IMR-90 (cell line): ENCODE measurements at regions not wholly inside any gene's neighbourhood (a gene's known extent, or its start where the extent isn't known, plus 50 kb on each side); places are given as distances from the start of the nearest gene placed in this dataset.

Experiments
- ATAC-seq: fragments of 200-7000 bp; cut with Tn5 transposase; 2 replicates; pipeline ENCODE4 v1.9.1; 2020; ENCODE audit warnings: low read depth, mild to moderate bottlenecking, moderate library complexity
- BruUV-seq: library from RNA; stranded (reverse); fragments of 400-500 nt; replicated peaks from 2 replicates; lab custom pipeline; 2021; lab: Mats Ljungman, UMichigan
- CTCF ChIA-PET: fragments of 300-600 bp; formaldehyde crosslinking; extraction: SDS; loops from one replicate; lab custom pipeline; 2021; ENCODE audit warnings: antibody characterized with exemption; lab: Yijun Ruan, JAX
- POLR2A ChIA-PET: fragments of 300-600 bp; sonication (Branson Sonifier 250); formaldehyde crosslinking; loops from one replicate; lab custom pipeline; 2022; ENCODE audit warnings: antibody characterized with exemption; ENCODE audit not compliant: unreplicated experiment; lab: Charles Lee
- DNase-seq: peaks from one replicate; pipeline ENCODE4 v3.0.0; 2013
- H2AFZ ChIP-seq: replicated peaks from 2 replicates; pipeline ENCODE3; 2013; ENCODE audit warnings: low read length, mild to moderate bottlenecking; ENCODE audit not compliant: poor library complexity
- H2AK5ac ChIP-seq: 2 replicates; pipeline ENCODE4 v1.6.1; 2013; ENCODE audit warnings: low read depth, low read length, inconsistent platforms
- H2AK9ac ChIP-seq: replicated peaks from 2 replicates; pipeline ENCODE3; 2013; ENCODE audit warnings: mild to moderate bottlenecking, low read depth, low read length, moderate library complexity; ENCODE audit not compliant: poor library complexity
- H2BK120ac ChIP-seq: 2 replicates; pipeline ENCODE4 v1.6.1; 2013; ENCODE audit warnings: low read depth, low read length, inconsistent platforms
- H2BK15ac ChIP-seq: 3 replicates; pipeline ENCODE4 v1.6.1; 2013; ENCODE audit warnings: low read depth, low read length, inconsistent platforms
- H2BK20ac ChIP-seq: 2 replicates; pipeline ENCODE4 v1.6.1; 2013; ENCODE audit warnings: low read depth, mild to moderate bottlenecking, inconsistent platforms, low read length, moderate library complexity
- H2BK5ac ChIP-seq: 2 replicates; pipeline ENCODE4 v1.6.1; 2013; ENCODE audit warnings: mild to moderate bottlenecking, low read depth, low read length, inconsistent platforms; ENCODE audit not compliant: poor library complexity, severe bottlenecking
- H3K14ac ChIP-seq: replicated peaks from 2 replicates; pipeline ENCODE4 v1.6.1; 2013; ENCODE audit warnings: low read depth, low read length, inconsistent platforms
- H3K18ac ChIP-seq: 2 replicates; pipeline ENCODE4 v1.6.1; 2013; ENCODE audit warnings: low read depth, low read length, control low read depth
- H3K23ac ChIP-seq: 2 replicates; pipeline ENCODE4 v1.6.1; 2013; ENCODE audit warnings: low read depth, low read length, inconsistent platforms
- H3K27ac ChIP-seq: 2 replicates; pipeline ENCODE4 v1.5.1; 2013; ENCODE audit warnings: mild to moderate bottlenecking, control low read depth, low read length; ENCODE audit not compliant: insufficient read depth
- H3K27me3 ChIP-seq: 2 replicates; pipeline ENCODE4 v1.6.1; 2013; ENCODE audit warnings: low read length; ENCODE audit not compliant: control insufficient read depth, insufficient read depth
- H3K36me3 ChIP-seq: 2 replicates; pipeline ENCODE4 v1.6.1; 2013; ENCODE audit warnings: low read length, mixed read lengths; ENCODE audit not compliant: control insufficient read depth, insufficient read depth
- H3K4ac ChIP-seq: 2 replicates; pipeline ENCODE4 v1.6.1; 2013; ENCODE audit warnings: low read depth, low read length, inconsistent platforms
- H3K4me1 ChIP-seq: 2 replicates; pipeline ENCODE4 v1.6.1; 2013; ENCODE audit warnings: low read length, mixed read lengths; ENCODE audit not compliant: control insufficient read depth, insufficient read depth
- H3K4me2 ChIP-seq: 2 replicates; pipeline ENCODE4 v1.6.1; 2013; ENCODE audit warnings: low read depth, mild to moderate bottlenecking, control low read depth, low read length, moderate library complexity
- H3K4me3 ChIP-seq: 2 replicates; pipeline ENCODE4 v1.5.1; 2013; ENCODE audit warnings: low read depth, mild to moderate bottlenecking, control low read depth, low read length, moderate library complexity; ENCODE audit not compliant: insufficient read depth
- H3K56ac ChIP-seq: 2 replicates; pipeline ENCODE4 v1.6.1; 2013; ENCODE audit warnings: low read length, inconsistent platforms; ENCODE audit not compliant: insufficient read depth; ENCODE audit errors: extremely low read depth
- H3K79me1 ChIP-seq, 2 experiments: 2 replicates each; pipeline ENCODE4 v1.6.1; 2013; ENCODE audit warnings: low read length in 2 of 2, inconsistent platforms in 1 of 2, low read depth in 1 of 2
- H3K9ac ChIP-seq: 2 replicates; pipeline ENCODE4 v1.6.1; 2013; ENCODE audit warnings: low read depth, low read length, control low read depth
- H3K9me1 ChIP-seq: 2 replicates; pipeline ENCODE4 v1.6.1; 2013; ENCODE audit warnings: low read length, inconsistent platforms; ENCODE audit not compliant: insufficient read depth
- H3K9me3 ChIP-seq: 2 replicates; pipeline ENCODE4 v1.6.1; 2013; ENCODE audit warnings: low read length; ENCODE audit not compliant: control insufficient read depth, insufficient read depth
- H4K20me1 ChIP-seq: 2 replicates; pipeline ENCODE4 v1.6.1; 2013; ENCODE audit warnings: low read length, inconsistent platforms; ENCODE audit not compliant: insufficient read depth
- H4K5ac ChIP-seq: 2 replicates; pipeline ENCODE4 v1.6.1; 2013; ENCODE audit warnings: mild to moderate bottlenecking, low read depth, low read length, control low read depth
- H4K8ac ChIP-seq, 2 experiments: 2 replicates each; pipeline ENCODE4 v1.6.1; 2013; ENCODE audit warnings: low read depth in 2 of 2, low read length in 2 of 2, control low read depth in 1 of 2, inconsistent platforms in 1 of 2
- H4K91ac ChIP-seq: 2 replicates; pipeline ENCODE4 v1.6.1; 2013; ENCODE audit warnings: low read depth, low read length, inconsistent platforms; ENCODE audit not compliant: insufficient read depth
- CHD1 ChIP-seq: IDR thresholded peaks from 2 replicates; pipeline ENCODE4 v1.6.1; 2012; ENCODE audit warnings: low read depth, low read length, improper control_type of control experiment
- POLR2A ChIP-seq: IDR thresholded peaks from 2 replicates; pipeline ENCODE4 v1.6.1; 2012; ENCODE audit warnings: mild to moderate bottlenecking, low read depth, low read length
- RAD21 ChIP-seq: IDR thresholded peaks from 2 replicates; pipeline ENCODE4 v1.6.1; 2012; ENCODE audit warnings: low read length, improper control_type of control experiment
- RFX5 ChIP-seq: IDR thresholded peaks from 2 replicates; pipeline ENCODE4 v1.8.0; 2012; ENCODE audit warnings: low read depth, mild to moderate bottlenecking, low read length, moderate library complexity
- WGBS, 2 experiments: methylation state at CpG; one replicate each; pipeline versions ENCODE4 v1.1.5 to v1.1.7; 2013; ENCODE audit warnings: missing lambda C conversion rate in 2 of 2; ENCODE audit not compliant: insufficient read length in 1 of 2; ENCODE audit errors: extremely low coverage in 2 of 2; 5-methylcytosine and 5-hydroxymethylcytosine counted together
- dilution Hi-C: fragments of 300-500 bp; cut with HindIII; formaldehyde crosslinking; loops from one replicate; pipeline ENCODE4 v1.14.3; 2018; ENCODE audit warnings: low sequenced_read_pairs; ENCODE audit not compliant: unreplicated experiment
- in situ Hi-C: fragments of 300-500 bp; cut with MboI; formaldehyde crosslinking; loops from 3 replicates; pipeline ENCODE4 v1.14.3; 2019; ENCODE audit warnings: low sequenced_read_pairs, inconsistent platforms, mixed read lengths
- intact Hi-C: fragments of 100-400 bp; cut with micrococcal nuclease; formaldehyde crosslinking; loops from 2 replicates; pipeline ENCODE4 v1.10.0; 2022

DNA sequence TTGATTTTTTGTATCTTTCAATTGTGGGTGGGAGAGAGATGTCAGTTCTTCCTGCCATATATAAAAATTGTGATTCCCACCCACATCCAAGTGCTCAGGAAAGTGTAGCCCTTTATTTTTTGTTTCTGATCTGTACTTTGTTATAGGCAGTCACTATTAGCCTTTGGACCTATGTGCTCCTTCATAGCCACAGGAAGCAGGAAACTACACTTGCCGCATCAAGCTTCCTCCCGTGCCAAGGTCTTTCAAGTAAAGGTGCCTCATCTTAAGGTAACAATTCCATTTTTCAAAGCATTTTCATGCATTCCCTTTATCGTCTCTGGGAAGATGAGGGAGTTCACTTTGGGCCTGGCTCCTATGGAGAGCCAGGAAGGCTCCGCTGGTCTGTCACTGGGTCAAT lies 339.0 kb downstream of the DIRAS2 start:
- dilution Hi-C loops, result no loop called here
- Histone ChIP-seq H3K9me1 (no peaks in the 10 kb centered on the region), H3K4me3 (no peak overlapping the region), H4K20me1 (no peaks in the 10 kb centered on the region), H3K4me1 (no peaks in the 10 kb centered on the region), H3K56ac (no peak overlapping the region), H2BK15ac (no peak overlapping the region), H2BK20ac (no peak overlapping the region), H4K5ac (no peak overlapping the region), H3K36me3 (no peaks in the 10 kb centered on the region), H4K8ac (no peak overlapping the region), H3K27ac (no peak overlapping the region), H3K9ac (no peak overlapping the region), H2AFZ (no peak overlapping the region), H3K4me2 (no peak overlapping the region), H2BK120ac (no peak overlapping the region), H2AK5ac (no peak overlapping the region), H2AK9ac (no peak overlapping the region), H3K14ac (no peak overlapping the region), H3K23ac (no peak overlapping the region), H4K91ac (no peak overlapping the region), H3K18ac (no peak overlapping the region), H2BK5ac (no peak overlapping the region), H3K9me3 (no peaks in the 10 kb centered on the region), H3K4ac (no peak overlapping the region), H3K79me1 (no peaks in the 10 kb centered on the region), H3K27me3 (no peaks in the 10 kb centered on the region; the same call in 1 of the 2 replicates)
- POLR2A ChIA-PET, result no interaction called here
- DNase-seq (no peak), ATAC-seq (no peak)
- no TSS peak for BruUV-seq
- intact Hi-C loops, result no loop called here
- TF ChIP-seq RFX5, result no peak
- TF ChIP-seq POLR2A, result no peak
- TF ChIP-seq CHD1, result no peak
- no peak for TF ChIP-seq RAD21
- in situ Hi-C loops, result no loop called here
- WGBS, 2 experiments, result 100% methylated on average over 1 of the region's 4 CpGs; no CpG with 5 or more reads in 1 of the 2 experiments
- CTCF ChIA-PET, result no interaction called here
